ENCODE measurements at regions not wholly inside any gene's neighbourhood (a gene's known extent, or its start where the extent isn't known, plus 50 kb on each side); places are given as distances from the start of the nearest gene placed in this dataset.
"Not testable (repeated sequence)": the region's sequence is repeated elsewhere in the genome, so short reads cannot be mapped to it uniquely, and the experiment has no call there.

DNA sequence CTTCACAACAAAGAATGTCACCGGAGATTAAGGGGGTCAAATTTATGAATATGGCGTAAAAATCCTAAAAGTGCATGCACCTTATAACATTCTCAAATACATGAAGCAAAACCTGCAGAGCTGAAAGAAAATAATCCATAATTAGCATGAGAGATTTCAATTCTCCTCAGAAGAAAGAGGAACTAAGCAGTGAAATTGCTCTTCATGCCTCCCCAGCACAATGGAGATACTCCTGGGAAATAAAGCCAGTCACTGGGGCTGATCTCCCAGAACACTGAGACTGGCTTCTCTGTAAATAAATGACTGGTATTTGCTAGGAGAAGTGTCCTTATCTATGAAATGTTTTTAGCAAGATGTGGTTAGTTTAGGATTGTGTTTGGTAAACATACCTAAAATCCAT, 68.1 kb downstream of the GOLGA6L6 start:
- H3K4me3 ChIP-seq (ENCODE audit: insufficient read depth, low read depth, low read length); intact Hi-C loops (cut with micrococcal nuclease); H2AK5ac ChIP-seq (ENCODE audit: low read depth, low read length); H3K27me3 ChIP-seq (ENCODE audit: control insufficient read depth, insufficient read depth, low read length); dilution Hi-C loops (cut with HindIII; ENCODE audit: low sequenced_read_pairs, unreplicated experiment); H3K9ac ChIP-seq (ENCODE audit: low read depth, low read length); H3K4me1 ChIP-seq (ENCODE audit: control insufficient read depth, insufficient read depth, low read length); H4K20me1 ChIP-seq (ENCODE audit: insufficient read depth, low read length); H2BK15ac ChIP-seq (ENCODE audit: low read depth, low read length); H4K91ac ChIP-seq (ENCODE audit: insufficient read depth, low read depth, low read length); CTCF ChIA-PET; H3K4me2 ChIP-seq (ENCODE audit: low read depth, low read length); BruUV-seq (replicated peaks); DNase-seq; H3K79me1 ChIP-seq (ENCODE audit: low read depth in 1 of 2, low read length in 2 of 2); H2AFZ ChIP-seq (replicated peaks; ENCODE audit: low read length, poor library complexity); H3K9me3 ChIP-seq (ENCODE audit: control insufficient read depth, insufficient read depth, low read length); H4K8ac ChIP-seq (ENCODE audit: low read depth in 2 of 2, low read length in 2 of 2); H3K27ac ChIP-seq (ENCODE audit: insufficient read depth, low read length); H3K23ac ChIP-seq (ENCODE audit: low read depth, low read length); H3K56ac ChIP-seq (ENCODE audit: extremely low read depth, insufficient read depth, low read length); H3K18ac ChIP-seq (ENCODE audit: low read depth, low read length); H3K9me1 ChIP-seq (ENCODE audit: insufficient read depth, low read length); H3K4ac ChIP-seq (ENCODE audit: low read depth, low read length); H2BK120ac ChIP-seq (ENCODE audit: low read depth, low read length); H2BK20ac ChIP-seq (ENCODE audit: low read depth, low read length); H2AK9ac ChIP-seq (replicated peaks; ENCODE audit: low read depth, low read length, poor library complexity); POLR2A ChIA-PET (ENCODE audit: unreplicated experiment); H2BK5ac ChIP-seq (ENCODE audit: low read depth, low read length, poor library complexity, severe bottlenecking); H4K5ac ChIP-seq (ENCODE audit: low read depth, low read length); H3K36me3 ChIP-seq (ENCODE audit: control insufficient read depth, insufficient read depth, low read length); in situ Hi-C loops (cut with MboI; ENCODE audit: low sequenced_read_pairs); H3K14ac ChIP-seq (replicated peaks; ENCODE audit: low read depth, low read length): not testable (repeated sequence)
- peak; percentile 27 for ATAC-seq (ENCODE audit: low read depth)
- no CpG with 5 or more reads among the region's 2 CpGs for WGBS, 2 experiments (ENCODE audit: extremely low coverage in 2 of 2, insufficient read length in 1 of 2)

DNA sequence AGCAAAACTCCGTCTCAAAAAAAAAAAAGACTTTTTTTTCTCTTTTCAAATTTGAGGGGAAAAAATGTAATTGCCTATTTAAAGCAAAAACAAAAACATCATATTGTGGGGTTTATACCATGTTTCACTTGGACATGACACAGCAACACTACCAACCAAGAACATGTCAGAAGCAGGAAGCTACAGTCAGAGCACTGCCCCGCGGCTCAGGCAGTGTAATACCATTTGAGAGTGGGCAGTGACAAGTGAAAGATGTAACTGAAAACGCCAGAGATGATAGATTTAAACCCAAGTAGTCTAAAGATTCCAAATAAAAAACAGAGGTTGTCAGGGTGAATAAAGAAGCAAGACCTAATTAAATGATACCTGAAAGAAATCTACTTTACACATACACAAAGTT, 68.6 kb downstream of the GOLGA6L6 start:
- H3K79me1 ChIP-seq (ENCODE audit: low read depth in 1 of 2, low read length in 2 of 2); H4K8ac ChIP-seq (ENCODE audit: low read depth in 2 of 2, low read length in 2 of 2); ATAC-seq (ENCODE audit: low read depth); H3K27ac ChIP-seq (ENCODE audit: insufficient read depth, low read length); H2BK15ac ChIP-seq (ENCODE audit: low read depth, low read length); H3K9ac ChIP-seq (ENCODE audit: low read depth, low read length); H4K5ac ChIP-seq (ENCODE audit: low read depth, low read length); H4K91ac ChIP-seq (ENCODE audit: insufficient read depth, low read depth, low read length); H3K27me3 ChIP-seq (ENCODE audit: control insufficient read depth, insufficient read depth, low read length); H2BK5ac ChIP-seq (ENCODE audit: low read depth, low read length, poor library complexity, severe bottlenecking); H3K18ac ChIP-seq (ENCODE audit: low read depth, low read length); in situ Hi-C loops (cut with MboI; ENCODE audit: low sequenced_read_pairs); H3K9me1 ChIP-seq (ENCODE audit: insufficient read depth, low read length); H3K4me2 ChIP-seq (ENCODE audit: low read depth, low read length); H3K36me3 ChIP-seq (ENCODE audit: control insufficient read depth, insufficient read depth, low read length); H3K14ac ChIP-seq (replicated peaks; ENCODE audit: low read depth, low read length); H2AK9ac ChIP-seq (replicated peaks; ENCODE audit: low read depth, low read length, poor library complexity); DNase-seq; H3K56ac ChIP-seq (ENCODE audit: extremely low read depth, insufficient read depth, low read length); H3K4ac ChIP-seq (ENCODE audit: low read depth, low read length); BruUV-seq (replicated peaks); H4K20me1 ChIP-seq (ENCODE audit: insufficient read depth, low read length); intact Hi-C loops (cut with micrococcal nuclease); H3K4me1 ChIP-seq (ENCODE audit: control insufficient read depth, insufficient read depth, low read length); H3K9me3 ChIP-seq (ENCODE audit: control insufficient read depth, insufficient read depth, low read length); H2BK20ac ChIP-seq (ENCODE audit: low read depth, low read length); dilution Hi-C loops (cut with HindIII; ENCODE audit: low sequenced_read_pairs, unreplicated experiment); POLR2A ChIA-PET (ENCODE audit: unreplicated experiment); CTCF ChIA-PET; H3K23ac ChIP-seq (ENCODE audit: low read depth, low read length); H2BK120ac ChIP-seq (ENCODE audit: low read depth, low read length); H3K4me3 ChIP-seq (ENCODE audit: insufficient read depth, low read depth, low read length); H2AFZ ChIP-seq (replicated peaks; ENCODE audit: low read length, poor library complexity); H2AK5ac ChIP-seq (ENCODE audit: low read depth, low read length): not testable (repeated sequence)
- WGBS, 2 experiments (ENCODE audit: extremely low coverage in 2 of 2, insufficient read length in 1 of 2) = no CpG with 5 or more reads among the region's 4 CpGs
